NCI-H460 (cell line): ENCODE measurements at regions not wholly inside any gene's neighbourhood (a gene's known extent, or its start where the extent isn't known, plus 50 kb on each side); places are given as distances from the start of the nearest gene placed in this dataset.

Source experiments
- DNase-seq: peaks from one replicate; pipeline ENCODE4 v3.0.0-alpha.2; 2016; ENCODE audit warnings: low read depth; ENCODE audit errors: extremely low read depth
- small RNA-seq, 2 experiments: library from RNA; depleted of rRNA; stranded (forward); fragments of <200 nt; gene quantifications; one replicate each; pipeline ENCODE3, GENCODE V24; 2014

GRCh38 chrX:43560247-43560946 is 95.7 kb upstream of the MAOA start:
- DNase-seq = no peak

- DNase-seq = no peak
These were observed 93.7 kb upstream of the MAOA start for GRCh38 chrX:43562372-43562771.

GRCh38 chrX:43564953-43565352 is 91.1 kb upstream of the MAOA start:
- no peak for DNase-seq

DNA sequence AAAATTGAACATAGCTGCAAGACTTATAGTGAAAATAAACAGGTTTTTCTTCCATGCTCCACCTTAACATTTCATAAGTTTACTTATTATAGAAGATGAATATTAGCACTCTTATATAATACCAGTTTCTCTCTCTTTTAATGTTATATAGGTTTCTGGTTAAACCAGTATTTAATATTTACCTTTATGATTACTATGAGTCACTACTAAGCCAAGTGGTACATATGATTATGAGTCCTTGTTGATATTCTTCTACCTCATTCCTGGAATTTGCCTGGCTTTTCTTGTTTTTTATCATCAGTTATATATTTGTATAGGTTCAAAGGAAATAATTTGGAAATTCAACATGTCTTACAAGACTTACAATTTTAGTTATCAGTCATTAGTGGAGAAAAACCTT is 89.9 kb upstream of the MAOA start:
- no peak for DNase-seq

- no peak for DNase-seq
These were observed 82.6 kb upstream of the MAOA start for GRCh38 chrX:43573441-43574015.

DNA sequence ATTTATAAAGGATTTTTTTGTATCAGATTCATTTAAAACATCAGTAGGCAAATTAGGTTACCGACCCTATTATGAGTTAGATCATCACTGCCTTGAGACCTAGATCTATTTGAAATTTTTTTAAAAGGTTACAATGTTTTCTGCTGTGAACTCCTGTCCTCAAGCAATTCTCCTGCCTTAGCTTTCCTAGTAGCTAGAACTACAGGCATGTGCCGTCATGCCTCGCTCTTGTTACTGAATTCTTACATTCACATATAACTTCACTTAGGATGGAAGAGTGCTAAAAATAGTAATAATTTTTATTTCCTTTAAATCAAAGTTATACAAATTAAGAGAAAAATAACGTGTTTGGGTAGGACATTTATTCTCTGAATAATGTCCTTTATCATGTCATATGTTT is 75.5 kb upstream of the MAOA start:
- DNase-seq = no peak

GRCh38 chrX:43581167-43581566 is 74.9 kb upstream of the MAOA start:
- no peak for DNase-seq

DNA sequence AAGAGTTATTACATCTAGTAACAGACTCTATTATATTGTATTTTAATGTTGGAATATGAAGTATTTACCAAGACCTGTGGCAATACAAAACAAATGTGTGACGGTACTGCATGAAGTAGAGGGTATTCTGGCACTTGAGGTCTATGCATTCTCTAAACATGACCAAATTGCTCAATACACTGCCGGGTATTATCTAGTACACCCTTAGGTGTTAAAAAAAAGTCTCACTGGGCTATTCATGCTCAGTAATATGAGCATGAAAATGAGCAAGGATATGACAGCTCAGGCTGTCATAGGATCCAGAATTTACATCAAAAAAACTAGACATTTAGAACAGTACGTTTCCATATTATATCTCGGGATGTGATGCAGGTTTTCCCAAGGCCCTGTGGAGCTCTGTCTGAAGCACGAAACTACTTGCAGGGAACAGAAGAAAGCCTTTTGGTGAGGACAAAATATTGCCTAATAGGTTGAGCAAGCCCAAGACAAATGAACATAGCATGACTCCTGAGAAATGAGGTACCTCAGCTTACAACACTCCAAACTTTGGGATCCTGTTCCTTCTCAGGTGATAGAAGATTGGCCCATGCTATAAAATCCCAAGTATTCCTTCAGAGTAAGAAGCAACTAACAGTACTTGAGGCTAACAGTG is 74.1 kb upstream of the MAOA start:
- no peak for DNase-seq

DNA sequence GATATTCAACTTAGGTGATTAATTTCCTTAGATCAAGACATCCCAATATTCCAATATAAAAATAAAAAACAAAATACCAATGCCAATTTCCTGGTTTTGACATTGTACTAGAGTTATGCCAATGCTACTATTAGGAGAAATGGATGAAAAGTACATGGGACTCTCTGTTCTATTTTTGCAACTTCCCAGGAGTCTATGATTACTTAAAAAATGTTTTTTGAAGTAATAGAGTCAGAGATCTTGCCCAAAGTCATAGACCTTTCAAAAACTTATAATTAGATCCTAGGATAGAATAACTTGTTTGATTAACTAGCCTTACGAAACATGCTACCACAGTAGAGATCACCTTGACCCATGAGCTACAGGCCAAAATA is 73.6 kb upstream of the MAOA start:
- DNase-seq = no peak

GRCh38 chrX:43585922-43586321 is 70.2 kb upstream of the MAOA start:
- no peak for DNase-seq

DNA sequence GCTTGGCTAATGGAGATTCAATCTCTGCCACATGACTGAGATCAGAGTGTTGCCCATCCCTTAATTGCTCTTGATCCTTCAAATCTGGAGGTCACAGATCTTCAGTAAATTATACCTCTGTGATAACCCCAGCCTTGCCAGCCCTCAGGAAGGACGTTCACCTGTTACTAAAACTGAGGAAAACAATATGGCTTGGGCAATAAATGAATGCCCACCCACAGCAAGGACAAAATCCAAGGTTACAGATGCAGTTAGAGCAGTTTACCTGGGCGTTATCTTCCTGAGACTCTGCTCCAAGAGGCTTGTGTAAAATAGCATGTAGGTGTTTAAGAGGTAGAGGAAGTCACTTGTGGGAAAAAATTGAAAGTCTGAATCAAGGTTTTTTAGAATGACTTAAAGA is 69.3 kb upstream of the MAOA start:
- no peak for DNase-seq

DNA sequence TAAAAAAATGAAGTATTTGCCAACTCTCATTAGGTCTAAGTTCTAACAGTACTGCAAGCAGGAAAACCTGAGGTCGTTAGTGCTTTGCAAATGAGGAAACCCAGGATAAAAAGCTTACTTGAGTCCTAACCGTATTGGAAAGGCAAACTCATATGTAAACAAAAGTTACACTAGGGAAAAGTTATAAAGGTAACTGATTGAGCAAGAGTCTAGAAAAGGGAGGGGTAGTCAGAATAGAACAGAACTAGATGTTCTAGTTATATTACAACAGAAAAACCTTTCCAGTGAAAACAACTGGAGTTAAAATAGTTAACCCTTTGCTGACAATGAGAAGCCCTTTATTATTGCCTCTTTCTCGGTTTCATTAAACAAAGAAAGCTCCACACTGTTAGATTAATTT is 66.4 kb upstream of the MAOA start:
- DNase-seq = no peak

DNA sequence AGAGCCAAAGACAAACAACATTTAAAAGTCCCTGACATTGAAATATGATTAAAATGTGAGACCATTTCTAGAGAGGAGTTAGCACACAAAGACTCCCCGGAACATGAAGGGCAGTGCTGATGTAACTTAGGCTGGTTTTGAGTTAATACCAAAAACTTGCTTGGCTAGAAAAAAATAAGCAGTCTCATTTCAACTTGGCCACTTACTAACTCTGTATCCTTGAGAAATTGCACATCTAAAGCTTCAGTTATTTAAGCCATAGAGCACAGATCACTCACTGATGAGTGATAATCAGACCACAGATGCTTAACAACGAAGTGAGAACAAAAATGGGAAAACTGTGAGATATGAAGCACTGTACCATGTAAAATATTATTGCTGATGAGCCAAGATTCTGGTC is 65.9 kb upstream of the MAOA start:
- no peak for DNase-seq

GRCh38 chrX:43592597-43592996 is 63.5 kb upstream of the MAOA start:
- no peak for DNase-seq

- DNase-seq = no peak
These were observed 60.2 kb upstream of the MAOA start for GRCh38 chrX:43595931-43596330.

DNA sequence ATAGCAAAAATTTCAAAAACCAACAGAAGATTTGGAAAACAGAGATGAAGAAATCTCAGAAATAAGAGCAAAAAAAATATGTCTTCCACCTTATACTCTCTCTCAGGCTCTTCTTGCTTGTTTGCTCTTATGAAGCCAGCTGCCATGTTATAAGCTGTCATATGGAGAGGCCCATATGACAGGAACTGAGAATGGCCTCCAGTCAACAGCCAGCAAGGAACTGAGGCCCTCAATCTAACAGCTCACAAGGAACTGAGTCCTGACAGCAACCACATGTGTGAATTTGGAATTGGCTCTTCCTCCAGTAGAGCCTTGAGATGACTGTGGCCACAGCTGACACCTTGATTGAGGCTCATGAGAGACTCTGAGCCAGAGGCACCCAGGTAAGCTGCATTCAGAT is 51.3 kb upstream of the MAOA start:
- DNase-seq = no peak

DNA sequence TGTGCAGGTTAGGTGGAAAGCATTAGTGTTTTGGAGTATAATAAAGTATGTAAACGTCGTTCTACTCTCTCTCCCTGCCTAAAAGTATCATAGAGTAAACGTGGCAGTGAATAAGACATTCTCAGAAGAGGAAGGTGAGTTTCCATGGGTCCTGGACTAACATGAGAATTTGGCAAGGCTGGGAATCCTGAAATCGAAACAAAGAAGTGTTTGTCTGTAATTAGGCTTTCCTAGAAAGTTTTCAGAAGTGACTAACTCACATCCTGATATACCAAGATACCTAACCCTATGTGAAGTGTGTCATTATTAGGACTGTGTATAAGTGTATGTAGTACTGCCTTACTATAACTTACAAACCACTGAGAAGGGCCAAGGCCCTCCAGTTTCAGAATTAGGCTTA is 50.7 kb upstream of the MAOA start:
- DNase-seq = no peak

Small RNAs in the stretch of these regions (small RNA-seq; reads per million reads assigned to genes)
- 0 reads per million in 2 experiments for gene AL451086.1
